Middle frontal gyrus (tissue), 1 donor: ENCODE measurements at regions not wholly inside any gene's neighbourhood (a gene's known extent, or its start where the extent isn't known, plus 50 kb on each side); places are given as distances from the start of the nearest gene placed in this dataset.
A peak's percentile ranks its signal among the peaks of the same experiment; 100 is the strongest.
"Not testable (repeated sequence)": the region's sequence is repeated elsewhere in the genome, so short reads cannot be mapped to it uniquely, and the experiment has no call there.

ENCODE experiments used
- DNase-seq: peaks from one replicate; pipeline ENCODE4 v3.0.0-alpha.2; 2015; ENCODE audit warnings: low spot score; ENCODE audit errors: extremely low spot score

GRCh38 chr6:30832864-30833263, 51.5 kb upstream of the DDR1 start:
- DNase-seq: no peak

- no peak for DNase-seq
Observed at GRCh38 chr6:30830438-30830837, 53.9 kb upstream of the DDR1 start.

GRCh38 chr6:30829639-30830255, 54.6 kb upstream of the DDR1 start:
- no peak for DNase-seq

GRCh38 chr6:30829033-30829432, 55.3 kb upstream of the DDR1 start:
- no peak for DNase-seq

GRCh38 chr6:30828027-30828962, 56.0 kb upstream of the DDR1 start:
- DNase-seq: peak; percentile 84

- DNase-seq: no peak
Observed at GRCh38 chr6:30826961-30827342, 57.4 kb upstream of the DDR1 start.

GRCh38 chr6:30824698-30825097, 59.6 kb upstream of the DDR1 start:
- DNase-seq: no peak

- no peak for DNase-seq
Observed at GRCh38 chr6:30823534-30823865, 60.8 kb upstream of the DDR1 start.

GRCh38 chr6:30821862-30822784, 62.2 kb upstream of the DDR1 start:
- no peak for DNase-seq

GRCh38 chr6:30820193-30820592, 64.1 kb upstream of the DDR1 start:
- no peak for DNase-seq

- no peak for DNase-seq
Observed at GRCh38 chr6:30819297-30819917, 64.9 kb upstream of the DDR1 start.

- DNase-seq: no peak
Observed at GRCh38 chr6:30818391-30818841, 65.9 kb upstream of the DDR1 start.

GRCh38 chr6:30816791-30817739, 67.3 kb upstream of the DDR1 start:
- DNase-seq: no peak

- DNase-seq: not testable (repeated sequence)
Observed at GRCh38 chr6:30816296-30816695, 68.0 kb upstream of the DDR1 start.

GRCh38 chr6:30815041-30815742, 69.1 kb upstream of the DDR1 start:
- DNase-seq: not testable (repeated sequence)

- DNase-seq: no peak
Observed at GRCh38 chr6:30814146-30815040, 69.9 kb upstream of the DDR1 start.

- DNase-seq: no peak
Observed at GRCh38 chr6:30813631-30814145, 69.3 kb upstream of the IER3 start.

- no peak for DNase-seq
Observed at GRCh38 chr6:30810813-30811339, 66.5 kb upstream of the IER3 start.
